Cardiac muscle cell (in vitro differentiated cells and primary cell): ENCODE measurements at regions not wholly inside any gene's neighbourhood (a gene's known extent, or its start where the extent isn't known, plus 50 kb on each side); places are given as distances from the start of the nearest gene placed in this dataset.

ENCODE experiments used
- DNase-seq, 2 donors: peaks; one replicate each; pipeline versions ENCODE4 v3.0.0 to v3.0.0-alpha.2; 2010 to 2017; ENCODE audit warnings: low read depth in 1 of 2, low spot score in 1 of 2
- H3K27ac ChIP-seq: fragments of 200-600 bp; sonication (generic); 2 replicates; pipeline ENCODE4 v1.5.1; 2016
- H3K27me3 ChIP-seq: fragments of 200-600 bp; sonication (generic); 2 replicates; pipeline ENCODE4 v1.6.0; 2016; ENCODE audit warnings: control low read depth
- H3K36me3 ChIP-seq: fragments of 200-600 bp; sonication (generic); 2 replicates; pipeline ENCODE4 v1.5.1; 2016; ENCODE audit warnings: control low read depth
- H3K4me1 ChIP-seq: fragments of 200-600 bp; sonication (generic); 2 replicates; pipeline ENCODE4 v1.8.1; 2017; ENCODE audit warnings: low read depth, mild to moderate bottlenecking, mixed run types
- H3K4me3 ChIP-seq: fragments of 200-600 bp; sonication (generic); 2 replicates; pipeline ENCODE4 v1.5.1; 2016; ENCODE audit warnings: mild to moderate bottlenecking
- H3K9me3 ChIP-seq: fragments of 200-600 bp; sonication (generic); 2 replicates; pipeline ENCODE4 v1.5.1; 2017; ENCODE audit warnings: low read depth, mild to moderate bottlenecking, control low read depth
- CTCF ChIP-seq: IDR thresholded peaks from 2 replicates; pipeline ENCODE4 v1.5.1; 2012; ENCODE audit warnings: low read depth, mild to moderate bottlenecking, low read length

GRCh38 chr1:88284666-88285366 lies 399.3 kb upstream of the PKN2 start:
- no peaks in the 10 kb centered on the region for H3K27me3 ChIP-seq
- H3K4me3 ChIP-seq: no peak overlapping the region
- TF ChIP-seq CTCF: no peak

GRCh38 chr1:88286716-88287115 lies 397.4 kb upstream of the PKN2 start:
- no peaks in the 10 kb centered on the region for H3K36me3 ChIP-seq
- no peaks in the 10 kb centered on the region for H3K9me3 ChIP-seq
- DNase-seq: no peak
- no peak for TF ChIP-seq CTCF
- no peak overlapping the region for H3K27ac ChIP-seq
- H3K4me3 ChIP-seq: no peak overlapping the region
- H3K27me3 ChIP-seq: no peaks in the 10 kb centered on the region
- no peaks in the 10 kb centered on the region for H3K4me1 ChIP-seq

More at GRCh38 chr1:88284666-88285366, 399.3 kb upstream of the PKN2 start:
- Histone ChIP-seq H3K36me3 (no peaks in the 10 kb centered on the region), H3K27ac (no peak overlapping the region), H3K4me1 (no peaks in the 10 kb centered on the region), H3K9me3 (no peaks in the 10 kb centered on the region)
- DNase-seq: no peak

- Histone ChIP-seq H3K4me1 (no peaks in the 10 kb centered on the region), H3K27ac (no peak overlapping the region), H3K9me3 (no peaks in the 10 kb centered on the region), H3K4me3 (no peak overlapping the region), H3K36me3 (no peaks in the 10 kb centered on the region), H3K27me3 (no peaks in the 10 kb centered on the region)
- DNase-seq: no peak
- TF ChIP-seq CTCF: no peak
These were observed 395.5 kb upstream of the PKN2 start for GRCh38 chr1:88288571-88288970.

- no peak overlapping the region for H3K4me3 ChIP-seq
- no peaks in the 10 kb centered on the region for H3K4me1 ChIP-seq
- DNase-seq: no peak
- no peaks in the 10 kb centered on the region for H3K27me3 ChIP-seq
- H3K9me3 ChIP-seq: no peaks in the 10 kb centered on the region
- TF ChIP-seq CTCF: no peak
- no peaks in the 10 kb centered on the region for H3K36me3 ChIP-seq
- H3K27ac ChIP-seq: no peak overlapping the region
These were observed 394.5 kb upstream of the PKN2 start for GRCh38 chr1:88289401-88290102.

GRCh38 chr1:88291611-88292354 lies 392.3 kb upstream of the PKN2 start:
- H3K4me1 ChIP-seq: no peaks in the 10 kb centered on the region
- no peak overlapping the region for H3K27ac ChIP-seq
- H3K36me3 ChIP-seq: no peaks in the 10 kb centered on the region
- no peaks in the 10 kb centered on the region for H3K9me3 ChIP-seq
- no peak for DNase-seq
- no peaks in the 10 kb centered on the region for H3K27me3 ChIP-seq
- TF ChIP-seq CTCF: no peak
- H3K4me3 ChIP-seq: no peak overlapping the region
